Spleen (tissue), 7 donors: ENCODE measurements at regions not wholly inside any gene's neighbourhood (a gene's known extent, or its start where the extent isn't known, plus 50 kb on each side); places are given as distances from the start of the nearest gene placed in this dataset.

Source experiments
- POLR2A ChIP-seq, 3 donors: fragments of 450-650 bp; IDR thresholded peaks; one replicate each; pipeline ENCODE4 v1.5.1; 2017; ENCODE audit warnings: antibody characterized with exemption in 3 of 3, mild to moderate bottlenecking in 1 of 3
- POLR2AphosphoS5 ChIP-seq, 3 donors: sonication (generic); formaldehyde crosslinking; IDR thresholded peaks; one replicate each; pipeline ENCODE4 v1.5.1; 2017; ENCODE audit warnings: antibody characterized with exemption in 3 of 3
- TF ChIP-seq, protein P1 (sequence below), 11 experiments: fragments of 200-600 bp in 7 of 11; fragments of 450-650 bp in 4 of 11; sonication (generic) in 4 of 11; IDR thresholded peaks in 8 of 11; conservative IDR thresholded peaks in 3 of 11; 1 replicate in 7 of 11; 2 replicates in 4 of 11; pipeline versions ENCODE4 v1.4.0 to v1.8.0; 2016 to 2021; ENCODE audit warnings: antibody characterized with exemption in 11 of 11, inconsistent platforms in 4 of 11, mild to moderate bottlenecking in 1 of 11
- donor health status: DM: no; HTN: no; CAD: no; lungs with moderate emphysema.
- donor health status: DM: no; HTN: no; CAD: no.
- donor health status: DM: no; HTN: no; CAD: no.

DNA sequence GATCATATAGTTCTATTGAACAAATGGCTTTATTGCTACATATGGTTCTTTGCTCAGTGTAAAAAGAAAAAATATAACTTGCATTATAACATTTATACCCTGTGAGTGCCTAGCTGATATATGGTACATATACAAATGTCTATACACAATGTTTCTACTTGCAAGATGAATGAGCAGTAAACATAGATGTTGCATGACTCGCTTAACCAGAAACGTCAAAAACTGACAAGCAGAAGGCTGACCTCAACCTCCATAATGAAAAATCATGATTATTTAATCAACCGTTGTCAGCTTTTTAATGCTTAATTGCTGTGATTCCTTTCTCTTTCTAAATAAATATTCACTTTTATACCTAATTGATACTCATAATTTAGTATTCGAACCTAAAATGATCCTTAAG, 183.3 kb downstream of the PTN start:
- TF ChIP-seq, protein P1, sequence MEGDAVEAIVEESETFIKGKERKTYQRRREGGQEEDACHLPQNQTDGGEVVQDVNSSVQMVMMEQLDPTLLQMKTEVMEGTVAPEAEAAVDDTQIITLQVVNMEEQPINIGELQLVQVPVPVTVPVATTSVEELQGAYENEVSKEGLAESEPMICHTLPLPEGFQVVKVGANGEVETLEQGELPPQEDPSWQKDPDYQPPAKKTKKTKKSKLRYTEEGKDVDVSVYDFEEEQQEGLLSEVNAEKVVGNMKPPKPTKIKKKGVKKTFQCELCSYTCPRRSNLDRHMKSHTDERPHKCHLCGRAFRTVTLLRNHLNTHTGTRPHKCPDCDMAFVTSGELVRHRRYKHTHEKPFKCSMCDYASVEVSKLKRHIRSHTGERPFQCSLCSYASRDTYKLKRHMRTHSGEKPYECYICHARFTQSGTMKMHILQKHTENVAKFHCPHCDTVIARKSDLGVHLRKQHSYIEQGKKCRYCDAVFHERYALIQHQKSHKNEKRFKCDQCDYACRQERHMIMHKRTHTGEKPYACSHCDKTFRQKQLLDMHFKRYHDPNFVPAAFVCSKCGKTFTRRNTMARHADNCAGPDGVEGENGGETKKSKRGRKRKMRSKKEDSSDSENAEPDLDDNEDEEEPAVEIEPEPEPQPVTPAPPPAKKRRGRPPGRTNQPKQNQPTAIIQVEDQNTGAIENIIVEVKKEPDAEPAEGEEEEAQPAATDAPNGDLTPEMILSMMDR (IDR thresholded peaks at IDR 0.05 in 8 of 11, conservative IDR thresholded peaks at IDR 0.05 in 3 of 11) = no peak
- no peak for TF ChIP-seq POLR2A (IDR thresholded peaks at IDR 0.05)
- no peak for TF ChIP-seq POLR2AphosphoS5 (IDR thresholded peaks at IDR 0.05)
